ENCODE measurements at regions not wholly inside any gene's neighbourhood (a gene's known extent, or its start where the extent isn't known, plus 50 kb on each side); places are given as distances from the start of the nearest gene placed in this dataset.

- TF ChIP-seq TSHZ1 (tag by site-specific recombination; IDR thresholded peaks at IDR 0.05; ENCODE audit: borderline replicate concordance), result no peak
- TF ChIP-seq FEZF1 (tag by site-specific recombination; IDR thresholded peaks at IDR 0.05), result no peak
- TF ChIP-seq ZNF354C (tag by site-specific recombination; IDR thresholded peaks at IDR 0.05; ENCODE audit: borderline replicate concordance, low read depth), result no peak
- TF ChIP-seq ZNF664 (tag by site-specific recombination; IDR thresholded peaks at IDR 0.05), result no peak
- TF ChIP-seq GLI4 (tag by site-specific recombination; IDR thresholded peaks at IDR 0.05), result no peak
- TF ChIP-seq ZNF426 (tag by site-specific recombination; IDR thresholded peaks at IDR 0.05), result no peak
- TF ChIP-seq REPIN1 (tag by site-specific recombination; IDR thresholded peaks at IDR 0.05; ENCODE audit: low read depth), result no peak
- no peak for TF ChIP-seq KLF7 (tag by site-specific recombination; IDR thresholded peaks at IDR 0.05; ENCODE audit: borderline replicate concordance)
- no peak for TF ChIP-seq ZNF561 (tag by site-specific recombination; IDR thresholded peaks at IDR 0.05; ENCODE audit: borderline replicate concordance)
- no peak for TF ChIP-seq ZNF600 (tag by site-specific recombination; IDR thresholded peaks at IDR 0.05)
- TF ChIP-seq ZNF404 (tag by site-specific recombination; IDR thresholded peaks at IDR 0.05), result no peak
- no peak for TF ChIP-seq ZNF843 (tag by site-specific recombination; IDR thresholded peaks at IDR 0.05)
Observed at GRCh38 chr20:43247361-43247760, 57.7 kb upstream of the PTPRT start (continued).

GRCh38 chr20:43244647-43245046 is 54.9 kb upstream of the PTPRT start:
- POLR2A ChIA-PET, result no interaction called here
- Histone ChIP-seq H3K27ac (ENCODE audit: extremely low read depth, low read depth, low read length) (no peak overlapping the region), H3K4me1 (ENCODE audit: control insufficient read depth, insufficient read depth, low read length) (no peaks in the 10 kb centered on the region), H3K9me3 (ENCODE audit: control insufficient read depth, insufficient read depth, low read depth, low read length) (no peaks in the 10 kb centered on the region), H3K4me3 (ENCODE audit: low read depth, low read length) (no peak overlapping the region), H3K36me3 (ENCODE audit: control insufficient read depth in 2 of 2, insufficient read depth in 1 of 2, low read length in 2 of 2) (no peaks in the 10 kb centered on the region)
- TF ChIP-seq ZNF184 (tag by site-specific recombination; IDR thresholded peaks at IDR 0.05) (no peak), GLIS2 (tag by site-specific recombination; IDR thresholded peaks at IDR 0.05) (no peak), GLIS1 (tag by site-specific recombination; IDR thresholded peaks at IDR 0.05) (no peak), KLF17 (tag by site-specific recombination; IDR thresholded peaks at IDR 0.05) (no peak), ZNF10 (tag by site-specific recombination; IDR thresholded peaks at IDR 0.05) (no peak), ZNF843 (tag by site-specific recombination; IDR thresholded peaks at IDR 0.05) (no peak), ZNF768 (tag by site-specific recombination; IDR thresholded peaks at IDR 0.05) (no peak), ZNF596 (tag by site-specific recombination; IDR thresholded peaks at IDR 0.05) (no peak), ZNF16 (tag by site-specific recombination; IDR thresholded peaks at IDR 0.05; ENCODE audit: low read depth) (no peak), SP2 (tag by site-specific recombination; IDR thresholded peaks at IDR 0.05) (no peak)
- TF ChIP-seq, protein P1, sequence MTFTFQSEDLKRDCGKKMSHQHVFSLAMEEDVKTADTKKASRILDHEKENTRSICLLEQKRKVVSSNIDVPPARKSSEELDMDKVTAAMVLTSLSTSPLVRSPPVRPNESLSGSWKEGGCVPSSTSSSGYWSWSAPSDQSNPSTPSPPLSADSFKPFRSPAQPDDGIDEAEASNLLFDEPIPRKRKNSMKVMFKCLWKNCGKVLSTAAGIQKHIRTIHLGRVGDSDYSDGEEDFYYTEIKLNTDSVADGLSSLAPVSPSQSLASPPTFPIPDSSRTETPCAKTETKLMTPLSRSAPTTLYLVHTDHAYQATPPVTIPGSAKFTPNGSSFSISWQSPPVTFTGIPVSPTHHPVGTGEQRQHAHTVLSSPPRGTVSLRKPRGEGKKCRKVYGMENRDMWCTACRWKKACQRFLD (tag by site-specific recombination; IDR thresholded peaks at IDR 0.05), result no peak
- CTCF ChIA-PET, result no interaction called here

Data from HEK293 (cell line).